ENCODE measurements at regions not wholly inside any gene's neighbourhood (a gene's known extent, or its start where the extent isn't known, plus 50 kb on each side); places are given as distances from the start of the nearest gene placed in this dataset.

- no peak overlapping the region for H3K27ac ChIP-seq
- H3K9me3 ChIP-seq: no peaks in the 10 kb centered on the region
- no peaks in the 10 kb centered on the region for H3K27me3 ChIP-seq
- TF ChIP-seq CTCF (IDR thresholded peaks at IDR 0.05): no peak
- intact Hi-C loops (cut with DNase I): no loop called here
- H3K4me3 ChIP-seq: no peak overlapping the region
- no peaks in the 10 kb centered on the region for H3K4me1 ChIP-seq
- H3K36me3 ChIP-seq: no peaks in the 10 kb centered on the region
- DNase-seq (ENCODE audit: low spot score in 2 of 2): no peak
These were observed 185.1 kb downstream of the KIF2B start for GRCh38 chr17:54007855-54008254.

- TF ChIP-seq CTCF (IDR thresholded peaks at IDR 0.05): no peak
- no peaks in the 10 kb centered on the region for H3K4me1 ChIP-seq
- H3K27ac ChIP-seq: no peak overlapping the region
- H3K27me3 ChIP-seq: no peaks in the 10 kb centered on the region
- intact Hi-C loops (cut with DNase I): no loop called here
- no peak overlapping the region for H3K4me3 ChIP-seq
- no peak for DNase-seq (ENCODE audit: low spot score in 2 of 2)
- no peaks in the 10 kb centered on the region for H3K9me3 ChIP-seq
- H3K36me3 ChIP-seq: no peaks in the 10 kb centered on the region
These were observed 186.8 kb downstream of the KIF2B start for GRCh38 chr17:54009502-54009901.

- Histone ChIP-seq H3K4me1 (no peaks in the 10 kb centered on the region), H3K36me3 (no peaks in the 10 kb centered on the region), H3K27me3 (no peaks in the 10 kb centered on the region), H3K9me3 (no peaks in the 10 kb centered on the region), H3K4me3 (no peak overlapping the region), H3K27ac (no peak overlapping the region)
- no peak for TF ChIP-seq CTCF (IDR thresholded peaks at IDR 0.05)
- no peak for DNase-seq (ENCODE audit: low spot score in 2 of 2)
- intact Hi-C loops (cut with DNase I): no loop called here
These were observed 190.3 kb downstream of the KIF2B start for GRCh38 chr17:54013072-54013471.

GRCh38 chr17:54015734-54016133 is 193.0 kb downstream of the KIF2B start:
- no peaks in the 10 kb centered on the region for H3K9me3 ChIP-seq
- no peaks in the 10 kb centered on the region for H3K36me3 ChIP-seq
- intact Hi-C loops (cut with DNase I): no loop called here
- no peak overlapping the region for H3K4me3 ChIP-seq
- H3K27me3 ChIP-seq: no peaks in the 10 kb centered on the region
- no peaks in the 10 kb centered on the region for H3K4me1 ChIP-seq
- TF ChIP-seq CTCF (IDR thresholded peaks at IDR 0.05): no peak
- no peak overlapping the region for H3K27ac ChIP-seq
- no peak for DNase-seq (ENCODE audit: low spot score in 2 of 2)

GRCh38 chr17:54021418-54021817 is 198.7 kb downstream of the KIF2B start:
- intact Hi-C loops (cut with DNase I): no loop called here
- no peaks in the 10 kb centered on the region for H3K9me3 ChIP-seq
- H3K27me3 ChIP-seq: no peaks in the 10 kb centered on the region
- no peak for DNase-seq (ENCODE audit: low spot score in 2 of 2)
- no peaks in the 10 kb centered on the region for H3K36me3 ChIP-seq
- no peak for TF ChIP-seq CTCF (IDR thresholded peaks at IDR 0.05)
- H3K4me3 ChIP-seq: no peak overlapping the region
- no peak overlapping the region for H3K27ac ChIP-seq
- H3K4me1 ChIP-seq: no peaks in the 10 kb centered on the region

- Histone ChIP-seq H3K36me3 (no peaks in the 10 kb centered on the region), H3K27ac (no peak overlapping the region), H3K27me3 (no peaks in the 10 kb centered on the region), H3K4me1 (no peaks in the 10 kb centered on the region), H3K9me3 (no peaks in the 10 kb centered on the region), H3K4me3 (no peak overlapping the region)
- intact Hi-C loops (cut with DNase I): no loop called here
- TF ChIP-seq CTCF (IDR thresholded peaks at IDR 0.05): no peak
- DNase-seq (ENCODE audit: low spot score in 2 of 2): no peak
These were observed 206.4 kb downstream of the KIF2B start for GRCh38 chr17:54028986-54029580.
